NCI-H128 (cell line): ENCODE measurements at regions not wholly inside any gene's neighbourhood (a gene's known extent, or its start where the extent isn't known, plus 50 kb on each side); places are given as distances from the start of the nearest gene placed in this dataset.
"Not testable (repeated sequence)": the region's sequence is repeated elsewhere in the genome, so short reads cannot be mapped to it uniquely, and the experiment has no call there.

Source experiments
- DNase-seq: peaks from one replicate; lab custom pipeline; 2025; ENCODE audit not compliant: unreplicated experiment; lab: John Stamatoyannopoulos, UW

GRCh38 chr6:63477422-63478040 is 94.7 kb upstream of the LOC128125822 start:
- DNase-seq = no peak

DNA sequence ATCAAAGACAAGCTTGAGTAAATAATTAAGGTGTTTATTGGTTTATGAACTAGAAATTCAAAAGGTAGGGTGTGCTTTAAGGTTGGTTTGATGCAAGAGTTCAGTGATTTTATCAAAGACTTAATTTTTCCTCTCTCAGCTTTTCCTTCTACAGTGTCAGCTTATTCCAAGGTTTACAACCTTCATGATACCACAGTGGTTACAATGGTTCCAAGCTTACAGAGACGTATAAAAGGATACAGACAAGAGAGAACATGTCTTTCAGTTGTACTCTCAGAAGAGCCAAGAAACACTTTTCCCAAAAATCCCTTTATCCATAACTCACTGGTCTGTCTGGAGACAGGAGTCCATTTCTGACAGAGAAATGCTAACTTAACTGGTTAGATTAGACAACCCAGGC is 93.5 kb upstream of the LOC128125822 start:
- no peak for DNase-seq

DNA sequence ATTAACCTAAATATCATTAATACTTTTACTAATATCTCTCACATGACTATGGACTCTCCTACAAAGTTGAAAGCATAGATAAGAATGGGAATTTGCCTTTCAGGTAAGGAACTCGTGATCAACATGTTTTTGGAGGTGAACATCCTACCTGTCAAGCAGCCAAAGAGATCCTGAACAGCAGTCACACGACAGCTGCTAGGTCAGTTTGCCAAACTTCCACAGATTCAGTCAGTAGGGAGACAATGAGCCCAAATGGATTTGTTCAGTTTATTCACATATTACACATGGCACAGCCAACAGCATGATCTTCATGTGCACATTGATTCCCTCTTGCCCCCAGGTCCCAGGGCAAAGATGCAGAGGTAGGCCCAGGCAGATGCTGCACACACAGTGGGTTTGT is 86.1 kb upstream of the LOC128125822 start:
- no peak for DNase-seq

DNA sequence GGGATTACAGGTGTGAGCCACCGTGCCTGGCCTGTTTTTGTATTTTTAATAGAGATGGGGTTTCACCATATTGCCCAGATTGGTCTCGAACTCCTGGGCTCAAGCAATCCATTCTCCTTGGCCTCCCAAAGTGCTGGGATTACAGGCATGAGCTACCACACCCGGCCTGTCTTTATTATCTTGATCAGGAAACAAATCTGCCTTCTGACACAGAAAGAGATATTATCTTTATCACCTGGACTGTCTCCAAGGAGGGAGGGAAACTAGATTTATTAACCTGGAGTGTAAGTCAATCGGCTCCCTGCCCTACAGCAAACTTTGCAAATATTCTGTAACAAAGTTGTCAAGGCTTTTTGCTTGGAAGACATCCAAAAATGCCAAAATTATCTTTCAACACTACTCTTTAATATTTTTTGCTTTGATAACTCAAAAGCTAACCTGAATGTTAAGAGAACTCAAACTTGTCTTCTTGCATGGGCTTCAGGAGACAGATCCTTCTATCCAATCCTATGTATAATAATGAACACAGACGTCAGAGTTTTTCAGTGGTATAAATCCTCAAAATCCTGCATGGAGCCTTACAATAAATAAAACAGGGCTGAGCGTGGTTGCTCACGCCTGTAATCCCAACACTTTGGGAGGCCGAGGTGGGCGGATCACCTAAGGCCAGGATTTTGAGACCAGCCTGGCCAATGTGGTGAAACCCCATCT is 85.0 kb upstream of the LOC128125822 start:
- DNase-seq = no peak

DNA sequence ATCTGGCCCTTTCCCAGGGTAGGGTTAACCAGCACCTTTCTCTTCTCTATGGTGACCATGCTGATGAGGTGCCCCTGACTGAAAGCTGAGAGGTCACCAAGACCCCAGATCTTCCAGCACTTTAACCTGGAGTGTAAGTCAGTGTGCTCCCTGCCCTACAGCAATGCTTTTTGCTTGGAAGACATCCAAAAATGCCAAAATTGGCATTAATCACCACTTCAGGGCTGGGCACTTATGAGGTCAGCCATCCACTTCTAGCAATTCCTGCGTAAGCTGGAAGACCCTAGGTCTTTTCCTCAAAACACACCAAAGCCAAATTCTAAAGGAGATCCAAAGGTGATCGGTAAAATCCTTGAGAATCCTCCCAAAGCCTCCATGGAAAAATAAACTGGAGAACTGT is 81.2 kb upstream of the LOC128125822 start:
- DNase-seq = no peak

DNA sequence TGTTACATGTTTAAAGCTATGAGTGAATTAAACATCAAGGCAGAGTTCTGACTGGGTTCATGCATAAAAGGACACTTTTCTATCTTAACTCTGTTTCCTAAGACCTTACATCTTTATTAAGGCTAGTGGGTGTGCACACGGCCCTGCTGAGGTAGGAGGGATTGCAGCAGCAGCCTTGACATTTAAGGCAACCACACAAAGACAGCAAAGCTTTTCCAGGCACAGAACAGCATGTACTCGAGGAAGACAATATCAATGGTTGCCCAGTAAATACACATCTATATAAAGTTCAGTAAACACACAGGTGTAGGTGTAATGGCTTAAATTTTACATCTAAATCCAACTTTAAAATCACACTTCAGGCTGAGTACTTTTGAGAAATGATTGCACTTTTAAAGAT is 79.8 kb upstream of the LOC128125822 start:
- no peak for DNase-seq

DNA sequence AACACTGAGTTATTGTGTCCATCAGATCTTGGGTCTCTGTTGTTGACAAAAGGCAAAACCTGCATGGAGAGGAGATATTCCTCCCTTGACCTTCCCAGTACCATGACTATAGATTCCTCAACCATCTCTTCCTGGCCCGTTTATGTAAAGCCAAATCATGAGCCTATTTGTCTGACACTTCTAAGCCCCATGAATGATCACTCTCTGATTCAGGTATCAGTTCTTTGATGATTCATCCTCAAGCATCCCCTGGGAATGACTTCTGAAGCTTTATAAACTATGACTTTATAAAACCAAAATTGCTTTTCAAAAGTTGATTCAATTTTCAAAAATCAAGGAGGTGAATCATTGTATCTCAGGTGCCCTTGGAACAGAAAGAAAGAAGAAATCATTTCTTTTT is 78.7 kb upstream of the LOC128125822 start:
- no peak for DNase-seq

DNA sequence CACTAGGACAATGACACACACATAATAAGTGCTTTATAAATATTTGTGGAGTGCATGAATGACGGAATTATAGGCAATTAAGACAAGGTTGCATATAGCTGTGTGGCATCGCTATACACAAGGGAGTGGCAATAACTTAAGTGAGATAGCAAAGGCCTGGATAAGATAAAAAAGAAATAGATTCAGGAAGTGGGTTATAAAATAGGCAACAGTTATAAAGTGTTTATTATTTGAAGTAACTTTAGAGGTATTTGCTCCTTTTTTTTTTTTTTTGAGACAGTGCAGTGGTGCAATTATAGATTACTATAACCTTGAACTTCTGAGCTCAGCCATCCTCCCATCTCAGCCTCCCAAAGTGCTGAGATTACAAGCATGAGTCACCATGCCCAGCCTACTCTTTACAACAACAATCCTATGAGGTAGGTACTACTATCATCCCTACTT is 75.9 kb upstream of the LOC128125822 start:
- DNase-seq = no peak

DNA sequence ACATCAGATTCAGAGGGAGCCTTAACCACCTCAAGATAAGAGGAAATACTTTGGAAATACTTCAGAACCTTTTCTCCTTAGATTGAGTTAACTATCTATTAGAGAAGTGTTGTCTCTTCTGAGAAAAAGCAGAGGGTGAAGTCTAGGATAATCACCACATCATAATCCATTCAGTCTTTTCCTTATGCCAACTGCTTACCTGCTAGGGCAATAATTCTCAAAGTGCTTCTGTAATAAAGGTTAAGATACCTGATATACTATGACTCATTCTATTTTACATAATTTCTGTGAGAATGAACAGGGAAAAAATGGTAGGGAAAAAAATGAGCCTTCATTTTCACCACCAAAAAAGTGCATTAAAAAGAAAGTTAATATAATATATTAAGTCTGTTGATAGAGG is 70.1 kb upstream of the LOC128125822 start:
- no peak for DNase-seq

DNA sequence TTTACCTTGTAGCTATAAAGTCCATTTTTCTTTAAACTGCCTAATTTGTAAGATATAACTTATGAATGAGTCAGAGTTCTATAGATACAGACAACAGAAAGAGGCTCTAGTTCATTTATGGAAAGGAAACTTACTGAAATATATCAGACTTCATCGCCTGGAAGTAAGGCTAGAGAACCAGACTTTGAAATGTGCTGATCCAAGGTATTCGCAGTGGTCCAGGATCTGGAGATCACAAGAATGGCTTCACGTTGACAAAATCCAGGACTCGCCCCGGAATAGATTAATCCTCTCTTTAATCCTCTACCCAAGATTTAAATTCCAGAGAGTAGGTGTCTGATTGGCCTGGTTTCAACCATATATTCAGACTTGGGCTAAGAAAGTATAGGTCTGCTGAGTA is 69.1 kb upstream of the LOC128125822 start:
- DNase-seq = no peak

DNA sequence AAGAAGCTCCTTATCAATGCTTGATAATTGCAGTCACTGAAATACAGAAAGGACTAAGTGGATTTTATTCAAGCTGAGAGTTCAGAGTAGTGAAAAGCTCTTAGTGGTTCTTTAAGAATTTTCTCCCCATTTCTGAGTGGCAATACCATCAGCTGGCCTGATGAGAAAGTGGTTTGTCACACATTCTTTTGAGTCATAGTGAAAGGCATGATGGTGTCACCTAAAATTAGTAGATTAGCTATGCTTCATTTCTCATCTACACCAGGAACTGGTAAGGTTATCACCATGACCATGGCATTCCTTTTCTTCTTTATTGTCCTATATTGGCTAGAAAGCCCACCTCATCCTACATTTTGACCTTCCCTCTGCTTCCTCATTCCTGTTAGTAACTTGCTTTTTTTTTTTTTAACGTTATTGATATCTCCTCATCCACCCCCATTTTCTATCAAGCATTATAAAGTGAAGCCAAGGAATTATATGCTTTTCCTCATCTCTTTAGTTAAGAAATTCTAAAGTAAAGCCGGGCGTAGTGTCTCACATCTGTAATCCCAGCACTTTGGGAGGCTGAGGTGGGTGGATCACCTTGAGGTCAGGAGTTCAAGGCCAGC is 67.4 kb upstream of the LOC128125822 start:
- no peak for DNase-seq

- no peak for DNase-seq
Observed at GRCh38 chr6:63507096-63507495, 65.2 kb upstream of the LOC128125822 start.

DNA sequence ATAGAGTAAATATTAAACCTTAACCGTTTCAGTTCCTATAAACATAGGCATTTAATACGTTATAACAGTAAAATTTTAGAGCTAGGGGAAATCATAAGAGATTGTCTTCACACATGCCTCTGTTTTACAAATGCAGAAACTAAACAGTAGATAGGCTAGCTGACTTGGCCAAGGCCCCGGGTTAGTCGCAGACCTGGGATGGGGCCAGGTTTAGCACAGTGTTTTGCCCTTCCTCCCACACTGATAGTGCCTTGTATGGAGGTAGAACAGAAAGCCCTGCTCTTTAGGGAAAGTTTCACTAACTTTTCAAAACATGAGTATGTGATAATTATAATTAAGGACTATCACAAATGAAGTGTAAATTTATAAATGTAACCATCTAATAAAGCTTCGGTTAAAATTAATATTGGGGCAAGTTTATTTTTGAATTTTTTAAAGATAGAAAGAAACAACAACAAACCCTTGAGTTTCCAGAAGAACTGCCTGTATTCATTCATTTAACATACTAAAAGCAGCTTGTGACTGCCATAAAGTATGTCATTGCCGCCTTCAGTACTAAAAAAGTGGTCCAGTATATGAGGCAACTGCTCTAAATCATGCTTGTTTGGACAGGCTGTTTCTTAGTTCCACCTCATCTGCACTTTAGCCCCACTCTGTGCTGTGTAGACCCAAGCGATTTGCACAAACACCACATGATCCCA is 62.5 kb upstream of the LOC128125822 start:
- DNase-seq = no peak

- DNase-seq = no peak
Observed at GRCh38 chr6:63510353-63510686, 62.0 kb upstream of the LOC128125822 start.

- no peak for DNase-seq
Observed at GRCh38 chr6:63510849-63511248, 61.4 kb upstream of the LOC128125822 start.

- DNase-seq = no peak
Observed at GRCh38 chr6:63514488-63515173, 57.6 kb upstream of the LOC128125822 start.

- DNase-seq = not testable (repeated sequence)
Observed at GRCh38 chr6:63515227-63515626, 57.1 kb upstream of the LOC128125822 start.

GRCh38 chr6:63516186-63516944 is 55.9 kb upstream of the LOC128125822 start:
- no peak for DNase-seq

DNA sequence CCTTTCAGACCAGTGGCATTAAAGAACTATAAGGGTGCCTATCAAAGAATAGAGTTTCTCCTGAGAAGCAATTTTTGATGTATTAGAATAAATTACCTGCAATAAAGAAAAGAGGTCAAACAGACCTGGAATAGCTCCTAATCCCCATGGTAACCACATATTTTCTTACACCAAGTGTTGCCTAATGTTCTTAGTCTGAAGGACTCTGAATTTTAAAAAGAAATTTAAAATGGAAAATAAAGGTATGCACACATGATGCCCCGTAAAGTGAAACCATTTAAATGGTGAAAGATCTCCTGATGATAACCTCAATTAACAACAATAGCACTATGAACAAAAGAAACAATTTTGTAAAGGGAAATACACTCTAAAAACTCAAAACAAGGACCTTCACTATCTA is 55.1 kb upstream of the LOC128125822 start:
- no peak for DNase-seq

- DNase-seq = no peak
Observed at GRCh38 chr6:63521475-63522210, 50.6 kb upstream of the LOC128125822 start.
